GM12872 (cell line): ENCODE measurements at regions not wholly inside any gene's neighbourhood (a gene's known extent, or its start where the extent isn't known, plus 50 kb on each side); places are given as distances from the start of the nearest gene placed in this dataset.

Experiments used
- TF ChIP-seq, protein P1 (sequence below): IDR thresholded peaks from 3 replicates; pipeline ENCODE4 v1.5.1; 2011; ENCODE audit warnings: low read depth, mild to moderate bottlenecking, low read length, moderate library complexity; ENCODE audit not compliant: insufficient read depth

GRCh38 chr2:60706021-60706420 is 50.0 kb upstream of the PAPOLG start:
- TF ChIP-seq, protein P1, sequence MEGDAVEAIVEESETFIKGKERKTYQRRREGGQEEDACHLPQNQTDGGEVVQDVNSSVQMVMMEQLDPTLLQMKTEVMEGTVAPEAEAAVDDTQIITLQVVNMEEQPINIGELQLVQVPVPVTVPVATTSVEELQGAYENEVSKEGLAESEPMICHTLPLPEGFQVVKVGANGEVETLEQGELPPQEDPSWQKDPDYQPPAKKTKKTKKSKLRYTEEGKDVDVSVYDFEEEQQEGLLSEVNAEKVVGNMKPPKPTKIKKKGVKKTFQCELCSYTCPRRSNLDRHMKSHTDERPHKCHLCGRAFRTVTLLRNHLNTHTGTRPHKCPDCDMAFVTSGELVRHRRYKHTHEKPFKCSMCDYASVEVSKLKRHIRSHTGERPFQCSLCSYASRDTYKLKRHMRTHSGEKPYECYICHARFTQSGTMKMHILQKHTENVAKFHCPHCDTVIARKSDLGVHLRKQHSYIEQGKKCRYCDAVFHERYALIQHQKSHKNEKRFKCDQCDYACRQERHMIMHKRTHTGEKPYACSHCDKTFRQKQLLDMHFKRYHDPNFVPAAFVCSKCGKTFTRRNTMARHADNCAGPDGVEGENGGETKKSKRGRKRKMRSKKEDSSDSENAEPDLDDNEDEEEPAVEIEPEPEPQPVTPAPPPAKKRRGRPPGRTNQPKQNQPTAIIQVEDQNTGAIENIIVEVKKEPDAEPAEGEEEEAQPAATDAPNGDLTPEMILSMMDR: no peak
